Nephron (organoid): ENCODE measurements at regions not wholly inside any gene's neighbourhood (a gene's known extent, or its start where the extent isn't known, plus 50 kb on each side); places are given as distances from the start of the nearest gene placed in this dataset.
A peak's percentile ranks its signal among the peaks of the same experiment; 100 is the strongest.
"Not testable (repeated sequence)": the region's sequence is repeated elsewhere in the genome, so short reads cannot be mapped to it uniquely, and the experiment has no call there.

Experiments
- H3K27ac Mint-ChIP-seq, 3 experiments: 2 replicates each; pipeline ENCODE4 v1.8.0; 2020; ENCODE audit warnings: mixed read lengths in 3 of 3, mild to moderate bottlenecking in 2 of 3, moderate library complexity in 1 of 3
- H3K27me3 Mint-ChIP-seq: 2 replicates; pipeline ENCODE4 v1.8.0; 2021; ENCODE audit warnings: low read depth, mild to moderate bottlenecking, moderate library complexity, mixed read lengths
- H3K36me3 Mint-ChIP-seq: 2 replicates; pipeline ENCODE4 v1.8.0; 2020; ENCODE audit warnings: low read depth, mixed read lengths
- H3K4me1 Mint-ChIP-seq: 2 replicates; pipeline ENCODE4 v1.8.0; 2020; ENCODE audit warnings: mixed read lengths
- H3K4me3 Mint-ChIP-seq, 3 experiments: 2 replicates each; pipeline ENCODE4 v1.8.0; 2020; ENCODE audit warnings: mild to moderate bottlenecking in 3 of 3, mixed read lengths in 3 of 3, moderate library complexity in 2 of 3
- H3K9me3 Mint-ChIP-seq: 2 replicates; pipeline ENCODE4 v1.8.0; 2020; ENCODE audit warnings: mixed read lengths

DNA sequence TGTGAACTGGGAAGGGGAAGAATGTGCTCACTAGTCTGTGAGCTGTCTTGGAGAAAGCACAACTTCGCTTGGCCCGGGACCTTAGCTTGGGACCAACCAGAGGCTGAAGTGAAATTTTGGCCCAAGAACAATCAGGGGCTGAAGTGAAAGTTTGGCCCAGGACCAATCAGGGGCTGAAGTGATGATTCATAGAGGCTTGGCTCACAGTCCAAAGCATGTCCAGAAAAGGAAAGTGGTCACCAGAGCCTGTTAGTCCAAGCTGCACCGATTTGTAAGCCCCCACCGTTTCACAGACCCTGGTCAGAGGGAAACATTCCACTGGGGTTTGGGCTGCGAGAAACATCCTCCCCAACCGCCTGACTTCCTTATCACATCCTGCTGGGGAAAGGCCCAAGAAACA, 763.3 kb downstream of the SPATA31A7 start:
- H3K4me3 Mint-ChIP-seq, H3K36me3 Mint-ChIP-seq, H3K27me3 Mint-ChIP-seq, H3K27ac Mint-ChIP-seq, H3K4me1 Mint-ChIP-seq, H3K9me3 Mint-ChIP-seq: not testable (repeated sequence)

DNA sequence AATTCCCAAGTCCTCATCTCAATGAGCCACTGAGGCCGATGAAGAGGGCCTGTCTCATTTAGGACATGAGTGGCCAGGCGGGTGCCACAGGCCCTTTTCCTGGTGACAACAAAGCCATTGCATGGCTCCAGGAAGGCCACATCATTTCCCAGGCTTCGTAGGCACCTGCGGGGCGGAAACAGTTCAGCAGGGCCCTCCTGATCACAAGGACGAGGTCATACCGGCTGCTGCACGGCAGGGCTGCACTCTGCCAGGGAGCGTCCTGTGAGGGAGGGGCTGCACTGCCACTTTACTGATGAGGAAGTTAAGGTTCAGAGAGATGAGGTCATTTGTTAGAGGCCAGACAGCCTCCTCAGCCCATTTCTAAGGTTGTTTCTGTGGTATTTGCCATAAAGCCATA, 781.8 kb downstream of the SPATA31A7 start:
- not testable (repeated sequence) for H3K36me3 Mint-ChIP-seq, H3K9me3 Mint-ChIP-seq

DNA sequence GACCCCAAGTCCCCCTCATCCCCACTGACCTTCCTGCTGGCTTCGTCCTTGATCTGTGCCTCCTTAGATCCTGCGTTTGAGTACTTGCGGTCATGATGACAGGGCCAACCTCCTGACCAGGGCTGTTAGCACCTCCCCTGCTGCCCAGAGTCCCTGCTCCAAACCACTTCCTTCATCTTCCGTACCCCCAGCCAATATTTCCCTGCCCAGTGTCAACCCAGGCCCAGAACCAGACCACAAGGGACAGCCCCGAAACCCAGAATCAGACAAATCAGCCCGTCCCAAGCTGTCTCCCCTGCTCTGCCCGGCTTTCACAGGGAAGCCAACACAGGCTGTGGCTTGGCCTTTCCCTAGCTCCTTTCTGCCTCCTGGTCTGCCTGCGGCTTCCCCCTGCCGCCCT, 784.7 kb downstream of the SPATA31A7 start:
- H3K36me3 Mint-ChIP-seq, H3K27ac Mint-ChIP-seq, H3K4me1 Mint-ChIP-seq, H3K27me3 Mint-ChIP-seq, H3K4me3 Mint-ChIP-seq, H3K9me3 Mint-ChIP-seq: not testable (repeated sequence)

More for the DNA sequence above, 781.8 kb downstream of the SPATA31A7 start:
- not testable (repeated sequence) for H3K4me3 Mint-ChIP-seq, H3K27ac Mint-ChIP-seq, H3K4me1 Mint-ChIP-seq, H3K27me3 Mint-ChIP-seq

DNA sequence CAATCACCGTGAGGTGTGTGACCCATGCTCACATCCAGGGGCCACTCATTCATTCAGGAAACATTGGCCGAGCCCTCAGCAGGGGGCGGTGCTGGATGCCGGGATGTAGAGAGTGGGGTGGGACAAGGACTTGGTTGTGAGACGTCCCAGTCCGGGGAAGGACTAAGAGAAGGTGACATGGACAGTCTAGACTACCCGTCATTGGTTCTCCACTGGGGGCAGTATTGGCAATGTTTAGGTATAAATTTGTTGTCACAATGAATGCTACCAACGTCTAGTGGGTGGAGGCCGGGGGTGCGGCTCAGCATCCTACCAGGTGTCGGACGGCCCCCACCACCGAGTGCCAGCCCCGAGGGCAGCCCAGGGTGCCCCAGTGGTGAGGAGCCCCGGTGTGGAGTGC, 786.5 kb downstream of the SPATA31A7 start:
- not testable (repeated sequence) for H3K9me3 Mint-ChIP-seq, H3K4me1 Mint-ChIP-seq, H3K27ac Mint-ChIP-seq, H3K27me3 Mint-ChIP-seq, H3K36me3 Mint-ChIP-seq, H3K4me3 Mint-ChIP-seq

DNA sequence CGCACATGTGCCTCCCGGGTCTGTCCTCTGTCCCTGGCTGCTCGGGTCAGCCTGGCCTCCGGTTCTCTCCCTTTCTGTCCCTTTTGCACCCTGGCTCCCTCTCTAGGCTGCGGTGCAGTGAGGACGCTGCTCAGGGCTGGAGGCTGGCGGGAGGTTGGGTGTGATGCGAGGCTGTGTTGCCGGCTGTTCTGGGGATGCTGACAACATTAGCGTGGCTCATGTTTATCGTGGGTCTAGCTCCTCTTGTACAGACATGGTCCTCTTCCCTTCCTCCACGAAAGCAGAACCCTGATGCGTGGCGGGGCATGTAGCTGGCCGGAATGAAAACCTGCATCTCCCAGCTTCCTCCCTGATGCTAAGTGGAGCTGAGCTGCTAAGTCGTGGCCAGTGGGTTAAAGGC, 792.9 kb downstream of the SPATA31A7 start:
- H3K27me3 Mint-ChIP-seq, H3K4me1 Mint-ChIP-seq, H3K4me3 Mint-ChIP-seq, H3K36me3 Mint-ChIP-seq, H3K9me3 Mint-ChIP-seq, H3K27ac Mint-ChIP-seq: not testable (repeated sequence)

DNA sequence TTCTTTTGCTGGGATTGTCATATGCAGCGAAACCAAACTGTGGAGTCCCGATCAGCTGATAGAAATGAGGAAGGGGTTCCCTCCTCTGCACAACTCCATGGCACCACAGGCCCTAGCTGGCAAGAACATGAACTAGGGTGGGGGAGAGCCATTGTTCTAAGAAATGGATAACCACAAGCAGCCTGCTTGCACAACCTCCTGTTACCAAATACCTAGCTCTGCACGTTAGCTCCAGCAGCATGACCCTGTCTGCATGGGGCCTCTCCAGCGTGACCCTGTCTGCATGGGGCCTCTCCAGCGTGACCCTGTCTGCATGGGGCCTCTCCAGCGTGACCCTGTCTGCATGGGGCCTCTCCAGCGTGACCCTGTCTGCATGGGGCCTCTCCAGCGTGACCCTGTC, 793.6 kb downstream of the SPATA31A7 start:
- not testable (repeated sequence) for H3K27me3 Mint-ChIP-seq, H3K27ac Mint-ChIP-seq, H3K36me3 Mint-ChIP-seq, H3K4me3 Mint-ChIP-seq, H3K9me3 Mint-ChIP-seq, H3K4me1 Mint-ChIP-seq

DNA sequence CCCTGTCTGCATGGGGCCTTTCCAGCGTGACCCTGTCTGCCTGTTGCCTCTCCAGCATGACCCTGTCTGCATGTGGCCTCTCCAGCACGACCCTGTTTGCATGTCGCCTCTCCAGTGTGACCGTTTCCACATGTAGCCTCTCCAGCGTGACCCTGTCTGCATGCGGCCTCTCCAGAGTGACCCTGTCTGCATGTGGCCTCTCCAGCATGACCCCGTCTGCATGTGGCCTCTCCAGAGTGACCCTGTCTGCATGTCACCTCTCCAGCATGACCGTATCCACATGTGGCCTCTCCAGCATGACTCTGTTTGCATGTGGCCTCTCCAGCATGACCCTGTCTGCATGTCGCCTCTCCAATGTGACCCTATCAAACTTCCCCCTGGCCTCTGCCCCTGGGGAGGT, 794.1 kb downstream of the SPATA31A7 start:
- not testable (repeated sequence) for H3K4me1 Mint-ChIP-seq, H3K4me3 Mint-ChIP-seq, H3K27me3 Mint-ChIP-seq, H3K36me3 Mint-ChIP-seq, H3K9me3 Mint-ChIP-seq
- H3K27ac Mint-ChIP-seq = peak overlapping the region in 1 of 3 experiments; percentile 50

DNA sequence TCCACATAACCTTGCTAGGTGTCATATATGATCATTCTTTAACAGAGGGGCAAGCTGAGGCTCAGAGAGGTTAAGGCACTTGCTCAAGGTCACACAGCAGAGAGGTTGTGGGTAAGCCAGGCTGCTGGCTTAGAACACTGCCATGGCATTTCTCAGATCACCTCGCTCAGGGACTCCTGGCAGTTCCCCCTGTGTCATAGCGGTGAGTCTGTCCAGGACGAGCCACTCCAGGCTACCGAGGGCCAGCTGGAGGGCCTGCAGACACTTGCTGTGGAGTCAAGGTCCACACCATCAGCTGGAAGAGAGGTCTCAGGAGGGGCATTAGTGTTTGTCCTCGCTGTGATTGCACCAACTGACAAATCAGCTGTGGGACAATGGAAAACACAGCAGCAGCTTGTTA, 794.7 kb downstream of the SPATA31A7 start:
- H3K27ac Mint-ChIP-seq, H3K9me3 Mint-ChIP-seq, H3K36me3 Mint-ChIP-seq, H3K27me3 Mint-ChIP-seq, H3K4me3 Mint-ChIP-seq, H3K4me1 Mint-ChIP-seq: not testable (repeated sequence)

DNA sequence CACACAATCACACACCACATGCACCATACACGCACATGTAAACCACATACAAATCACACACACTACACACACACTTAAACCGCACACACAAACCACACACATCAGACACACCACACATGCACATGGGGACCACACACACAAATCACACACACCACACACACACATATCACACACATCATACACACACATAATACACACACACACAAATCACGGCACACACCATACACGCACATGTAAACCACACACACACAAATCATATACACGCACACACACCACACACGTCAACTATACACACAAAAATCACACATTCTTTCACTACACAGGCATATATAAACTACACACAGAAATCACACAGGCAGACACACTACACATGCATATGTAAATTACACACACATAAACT, 802.3 kb downstream of the SPATA31A7 start:
- not testable (repeated sequence) for H3K4me1 Mint-ChIP-seq, H3K9me3 Mint-ChIP-seq, H3K27me3 Mint-ChIP-seq, H3K36me3 Mint-ChIP-seq, H3K4me3 Mint-ChIP-seq, H3K27ac Mint-ChIP-seq

DNA sequence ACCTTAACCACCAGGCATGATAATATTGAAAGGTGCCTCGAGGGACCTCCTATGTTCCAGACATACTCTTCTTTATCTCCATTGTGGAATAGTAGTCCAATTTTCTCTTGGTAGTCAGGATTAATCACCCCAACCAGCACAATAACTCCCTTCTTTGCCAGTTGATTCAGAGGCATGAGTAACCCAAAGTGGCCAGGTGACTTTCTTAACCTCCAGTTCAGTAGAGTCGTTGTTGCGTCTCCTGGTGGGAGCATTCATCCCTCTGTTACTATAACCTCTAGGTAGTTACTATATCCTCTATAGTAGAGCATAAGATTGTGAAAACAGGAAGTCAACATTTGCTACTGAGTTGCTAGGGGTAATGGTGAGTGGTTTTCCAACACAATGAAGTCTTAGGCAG, 842.6 kb downstream of the SPATA31A7 start:
- not testable (repeated sequence) for H3K36me3 Mint-ChIP-seq, H3K27ac Mint-ChIP-seq, H3K9me3 Mint-ChIP-seq, H3K4me3 Mint-ChIP-seq, H3K4me1 Mint-ChIP-seq, H3K27me3 Mint-ChIP-seq

DNA sequence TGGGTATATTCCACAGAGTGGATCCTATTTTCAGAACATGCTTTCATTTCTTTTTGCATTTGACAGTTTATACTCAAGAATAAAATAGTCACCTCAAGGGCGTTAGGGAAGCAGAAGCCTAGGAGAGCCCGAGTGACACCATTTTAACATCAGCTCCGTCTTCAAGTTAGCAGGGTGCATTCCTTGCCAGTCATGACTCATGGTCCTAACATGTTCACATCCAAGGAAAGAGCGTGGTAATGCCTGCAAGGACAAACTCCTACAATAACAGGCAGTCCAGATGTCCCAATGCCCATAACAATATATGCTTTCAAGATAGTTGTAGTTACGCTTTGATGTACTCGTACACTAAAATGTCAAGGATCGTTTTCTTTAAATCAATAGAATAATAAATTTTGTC, 848.4 kb downstream of the SPATA31A7 start:
- not testable (repeated sequence) for H3K4me1 Mint-ChIP-seq, H3K4me3 Mint-ChIP-seq, H3K9me3 Mint-ChIP-seq, H3K27ac Mint-ChIP-seq, H3K36me3 Mint-ChIP-seq, H3K27me3 Mint-ChIP-seq

DNA sequence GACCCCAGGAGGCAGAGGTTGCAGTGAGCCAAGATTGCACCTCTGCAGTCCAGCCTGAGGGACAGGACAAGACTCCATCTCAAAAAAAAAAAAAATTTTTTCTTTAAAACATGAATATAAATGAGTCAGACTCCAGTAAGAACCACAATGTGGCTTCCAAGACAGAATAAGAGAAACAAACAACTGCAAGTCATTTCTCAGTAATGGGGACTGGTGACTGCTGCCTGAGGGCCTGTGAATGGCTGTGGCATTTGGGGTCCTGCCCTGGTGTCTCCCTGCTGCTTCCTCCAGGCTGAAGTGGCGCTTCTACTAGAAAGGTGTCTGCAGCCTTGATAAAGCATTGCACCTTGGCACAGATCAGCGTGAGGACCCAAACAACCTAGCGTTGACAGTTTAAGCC, 868.3 kb downstream of the SPATA31A7 start:
- not testable (repeated sequence) for H3K27ac Mint-ChIP-seq, H3K4me1 Mint-ChIP-seq, H3K36me3 Mint-ChIP-seq, H3K9me3 Mint-ChIP-seq, H3K27me3 Mint-ChIP-seq, H3K4me3 Mint-ChIP-seq

DNA sequence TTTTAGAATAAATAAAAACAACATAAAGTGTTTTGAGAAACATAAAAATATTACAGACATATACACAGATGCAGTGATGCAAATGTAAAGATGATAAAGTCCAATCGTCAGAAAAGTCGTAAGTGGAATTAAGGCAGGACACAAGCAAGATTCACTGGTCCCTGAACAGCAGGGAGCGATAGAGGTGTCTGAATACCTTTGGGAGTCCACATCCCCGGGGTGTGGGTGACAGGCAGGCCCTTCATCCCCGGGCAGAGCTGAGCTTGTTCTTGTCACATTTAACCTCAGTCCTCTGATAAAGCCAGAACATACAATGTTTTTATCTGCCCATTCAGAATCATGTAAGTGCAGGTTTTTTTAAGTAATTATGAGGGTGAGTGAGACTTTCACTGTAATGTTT, 881.2 kb downstream of the SPATA31A7 start:
- not testable (repeated sequence) for H3K27ac Mint-ChIP-seq, H3K36me3 Mint-ChIP-seq, H3K4me1 Mint-ChIP-seq, H3K4me3 Mint-ChIP-seq, H3K9me3 Mint-ChIP-seq, H3K27me3 Mint-ChIP-seq

DNA sequence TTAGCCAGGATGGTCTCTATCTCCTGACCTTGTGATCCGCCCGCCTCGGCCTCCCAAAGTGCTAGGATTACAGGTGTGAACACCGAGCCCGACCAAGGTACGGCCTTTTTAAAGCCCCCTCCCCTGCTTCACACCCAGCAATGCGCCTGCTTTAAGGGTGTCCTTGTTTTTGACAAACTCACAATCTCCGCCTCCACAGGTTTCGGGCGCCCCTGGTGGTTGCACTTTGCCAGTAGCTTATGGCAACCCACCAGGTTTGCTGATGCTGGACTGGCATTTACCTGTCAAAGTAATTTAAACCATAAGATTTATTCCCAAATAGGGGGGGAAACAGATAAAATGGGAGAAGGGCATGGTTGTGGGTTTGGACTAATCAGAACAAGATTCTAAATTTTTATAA, 883.6 kb downstream of the SPATA31A7 start:
- H3K4me3 Mint-ChIP-seq = not testable (repeated sequence)

DNA sequence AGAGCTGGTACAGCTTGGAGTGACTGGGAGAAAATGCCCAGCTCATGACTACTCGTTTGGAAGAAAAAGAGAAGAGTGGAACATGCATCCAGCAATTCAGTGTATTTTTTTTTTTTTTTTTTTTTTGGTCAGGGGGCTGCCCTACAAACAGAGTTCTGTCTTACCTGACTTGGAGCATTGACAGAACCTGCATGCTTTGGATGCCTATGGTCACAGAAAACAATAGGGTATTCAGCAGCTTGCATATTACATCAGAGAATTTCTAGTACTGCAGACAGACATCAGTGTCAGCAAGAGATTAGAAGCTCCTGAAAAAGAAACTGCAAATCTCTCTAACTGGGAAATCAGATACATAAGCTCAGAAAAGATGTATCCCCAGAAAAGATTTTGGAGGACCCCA, 894.4 kb downstream of the SPATA31A7 start:
- not testable (repeated sequence) for H3K4me3 Mint-ChIP-seq, H3K27ac Mint-ChIP-seq, H3K27me3 Mint-ChIP-seq, H3K9me3 Mint-ChIP-seq, H3K36me3 Mint-ChIP-seq, H3K4me1 Mint-ChIP-seq

More for the DNA sequence above, 883.6 kb downstream of the SPATA31A7 start:
- H3K27me3 Mint-ChIP-seq, H3K27ac Mint-ChIP-seq, H3K9me3 Mint-ChIP-seq, H3K36me3 Mint-ChIP-seq, H3K4me1 Mint-ChIP-seq: not testable (repeated sequence)

DNA sequence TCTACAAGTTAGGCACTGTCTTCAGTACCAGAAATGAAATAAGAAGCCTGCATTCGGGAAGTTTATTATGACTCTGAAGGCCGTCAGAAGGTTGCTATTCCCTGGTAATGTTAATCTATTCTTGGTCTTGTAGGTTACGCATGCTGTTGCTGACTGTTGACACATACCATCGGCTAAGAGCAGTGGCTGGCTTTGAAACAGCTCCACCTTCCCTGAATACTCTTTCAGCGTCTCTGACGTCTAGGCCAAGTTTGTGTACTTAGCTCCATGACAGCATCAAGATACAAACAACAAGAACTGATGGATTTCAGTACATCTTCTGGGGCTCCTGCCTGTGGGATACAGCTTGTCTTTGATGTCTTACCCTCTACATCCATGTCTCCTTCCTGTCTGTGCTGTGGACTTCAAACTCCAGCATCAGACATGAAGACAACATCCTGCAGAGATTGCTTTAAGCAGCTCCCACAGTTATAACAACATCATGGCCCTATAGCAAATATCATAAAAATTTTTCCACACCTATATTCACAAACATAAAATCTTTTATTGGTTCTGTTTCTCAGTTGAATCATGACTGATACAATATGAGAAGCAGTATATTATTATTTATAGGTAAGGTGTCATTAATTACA, 906.0 kb downstream of the SPATA31A7 start:
- not testable (repeated sequence) for H3K36me3 Mint-ChIP-seq, H3K27ac Mint-ChIP-seq, H3K9me3 Mint-ChIP-seq, H3K27me3 Mint-ChIP-seq, H3K4me1 Mint-ChIP-seq, H3K4me3 Mint-ChIP-seq
